ENCODE measurements at regions not wholly inside any gene's neighbourhood (a gene's known extent, or its start where the extent isn't known, plus 50 kb on each side); places are given as distances from the start of the nearest gene placed in this dataset.

GRCh38 chr22:34308101-34308500, 387.8 kb upstream of the LARGE1 start:
- TF ChIP-seq, protein P1, sequence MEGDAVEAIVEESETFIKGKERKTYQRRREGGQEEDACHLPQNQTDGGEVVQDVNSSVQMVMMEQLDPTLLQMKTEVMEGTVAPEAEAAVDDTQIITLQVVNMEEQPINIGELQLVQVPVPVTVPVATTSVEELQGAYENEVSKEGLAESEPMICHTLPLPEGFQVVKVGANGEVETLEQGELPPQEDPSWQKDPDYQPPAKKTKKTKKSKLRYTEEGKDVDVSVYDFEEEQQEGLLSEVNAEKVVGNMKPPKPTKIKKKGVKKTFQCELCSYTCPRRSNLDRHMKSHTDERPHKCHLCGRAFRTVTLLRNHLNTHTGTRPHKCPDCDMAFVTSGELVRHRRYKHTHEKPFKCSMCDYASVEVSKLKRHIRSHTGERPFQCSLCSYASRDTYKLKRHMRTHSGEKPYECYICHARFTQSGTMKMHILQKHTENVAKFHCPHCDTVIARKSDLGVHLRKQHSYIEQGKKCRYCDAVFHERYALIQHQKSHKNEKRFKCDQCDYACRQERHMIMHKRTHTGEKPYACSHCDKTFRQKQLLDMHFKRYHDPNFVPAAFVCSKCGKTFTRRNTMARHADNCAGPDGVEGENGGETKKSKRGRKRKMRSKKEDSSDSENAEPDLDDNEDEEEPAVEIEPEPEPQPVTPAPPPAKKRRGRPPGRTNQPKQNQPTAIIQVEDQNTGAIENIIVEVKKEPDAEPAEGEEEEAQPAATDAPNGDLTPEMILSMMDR (IDR thresholded peaks at IDR 0.05): no peak
- no peak for TF ChIP-seq POLR2AphosphoS5 (IDR thresholded peaks at IDR 0.05)
- TF ChIP-seq POLR2A (IDR thresholded peaks at IDR 0.05; ENCODE audit: low read depth): no peak
- TF ChIP-seq EP300 (IDR thresholded peaks at IDR 0.05): no peak
